ENCODE measurements at regions not wholly inside any gene's neighbourhood (a gene's known extent, or its start where the extent isn't known, plus 50 kb on each side); places are given as distances from the start of the nearest gene placed in this dataset.
"Not testable (repeated sequence)": the region's sequence is repeated elsewhere in the genome, so short reads cannot be mapped to it uniquely, and the experiment has no call there.

DNA sequence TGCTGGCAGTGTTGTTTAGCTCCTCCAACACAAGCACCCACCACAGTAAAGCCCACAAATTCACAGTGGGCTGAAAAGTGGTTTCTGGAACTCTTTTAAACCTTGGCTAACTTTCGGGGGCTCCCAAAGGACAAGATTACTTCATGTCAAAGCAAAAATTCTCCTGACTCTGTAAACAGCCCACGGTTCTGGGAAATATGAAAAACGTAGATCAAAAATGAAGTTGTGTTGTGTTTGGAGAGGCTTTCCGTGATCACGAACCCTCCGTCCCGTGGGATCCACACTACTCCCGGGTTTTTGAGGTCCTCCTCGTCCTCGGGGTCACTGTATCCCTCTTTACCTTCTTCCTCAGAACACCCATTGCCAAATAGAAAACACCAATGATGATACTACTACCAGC, 159.0 kb upstream of the RUNX1 start:
- DNase-seq = no peak

DNA sequence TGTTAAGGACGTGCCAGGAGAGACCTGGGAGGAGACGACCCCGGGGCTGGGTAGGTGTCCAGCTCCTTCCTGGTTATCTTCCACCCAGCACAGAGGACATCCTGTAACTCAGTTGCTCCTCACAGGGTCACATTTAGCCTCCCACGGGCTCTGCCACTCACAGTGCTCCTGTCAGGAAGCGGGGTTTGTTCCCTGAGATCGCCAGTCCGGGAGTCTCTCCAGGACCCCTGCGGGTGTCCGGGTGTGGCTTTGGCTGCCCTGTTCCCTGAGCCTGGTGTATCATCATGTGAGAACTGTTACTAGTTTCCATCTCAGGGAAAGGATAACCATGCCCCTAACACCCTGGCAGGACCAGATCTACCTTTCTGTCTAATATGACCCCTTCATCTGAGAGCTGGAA, 158.2 kb upstream of the RUNX1 start:
- DNase-seq = no peak

DNA sequence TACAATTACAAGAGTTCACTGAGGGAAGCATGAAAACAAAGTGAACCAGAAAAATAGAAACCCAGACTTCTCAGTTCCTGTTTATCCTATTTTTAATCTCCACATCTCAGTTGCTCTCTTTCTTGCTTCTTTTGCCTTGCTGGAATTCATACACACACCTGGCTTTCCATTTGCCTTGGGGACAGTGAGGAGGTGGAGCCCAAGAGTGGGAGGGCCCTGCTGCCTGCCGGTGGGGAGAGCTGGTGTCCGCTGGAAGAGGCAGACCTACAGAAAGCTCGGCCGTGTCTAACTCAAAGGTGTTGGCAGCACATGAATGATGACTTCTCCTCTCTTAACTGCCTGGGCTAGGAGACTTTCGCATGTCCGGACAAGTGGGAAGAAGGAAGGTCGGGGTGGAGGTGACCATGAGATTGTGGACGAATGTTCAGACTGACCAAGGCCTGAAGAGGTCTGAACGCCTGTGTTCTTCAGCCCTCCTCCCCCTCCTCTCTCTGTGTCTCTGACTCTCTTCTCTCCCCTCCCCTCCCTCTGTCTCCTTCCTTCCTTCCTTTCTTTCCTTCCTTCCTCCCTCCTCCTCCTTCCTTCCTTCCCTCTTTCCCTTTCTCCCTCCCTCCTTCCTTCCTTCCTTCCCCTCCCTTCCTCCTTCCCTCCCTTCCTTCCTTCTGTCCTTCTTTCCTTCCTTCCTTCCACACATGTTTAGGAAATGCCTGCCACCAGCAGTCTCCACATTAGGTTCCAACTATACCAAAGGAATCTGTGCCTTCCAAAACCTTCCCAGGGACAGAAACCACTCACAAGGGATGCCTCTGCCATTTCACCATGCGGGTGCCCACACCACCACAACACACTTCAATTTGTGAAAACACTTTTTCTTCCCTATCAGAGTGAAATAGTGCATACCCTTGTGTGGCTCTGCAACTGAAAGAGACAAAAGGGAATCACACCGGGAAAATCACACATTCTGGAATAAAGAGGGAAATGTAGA, 157.3 kb upstream of the RUNX1 start:
- no peak for DNase-seq

DNA sequence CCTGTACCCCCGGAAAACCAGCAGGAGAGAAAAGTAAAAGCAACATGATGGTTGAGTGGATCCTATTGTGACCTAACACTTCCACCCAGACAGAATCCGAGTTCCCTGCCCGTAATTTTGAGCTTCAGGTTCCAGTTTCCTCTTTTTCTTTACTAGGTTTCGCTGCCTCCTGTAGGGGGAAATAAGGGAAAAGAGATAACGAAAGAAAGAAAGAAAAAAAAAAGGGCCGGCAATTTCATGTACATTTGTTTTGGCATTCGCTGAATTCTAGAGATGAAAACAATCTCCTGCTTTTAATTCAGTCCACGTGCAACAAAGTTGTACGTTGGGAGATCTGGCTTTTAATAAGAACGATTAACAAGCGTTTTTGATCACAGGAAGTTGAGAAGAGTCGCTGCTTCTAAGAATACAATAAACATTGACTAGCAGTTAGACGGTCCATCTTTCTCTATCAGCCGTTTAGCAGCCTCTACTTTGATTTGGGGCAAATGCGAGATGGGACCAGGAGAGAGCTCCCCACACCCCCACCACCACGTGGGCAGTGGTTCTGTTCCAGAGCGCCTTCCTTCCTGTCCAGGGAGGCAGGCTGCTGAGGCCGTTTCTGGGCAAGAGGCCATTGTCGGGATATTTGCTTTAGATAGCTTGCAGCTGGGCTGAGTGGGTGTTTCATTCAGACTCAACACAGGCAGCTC, 155.9 kb upstream of the RUNX1 start:
- DNase-seq = no peak

DNA sequence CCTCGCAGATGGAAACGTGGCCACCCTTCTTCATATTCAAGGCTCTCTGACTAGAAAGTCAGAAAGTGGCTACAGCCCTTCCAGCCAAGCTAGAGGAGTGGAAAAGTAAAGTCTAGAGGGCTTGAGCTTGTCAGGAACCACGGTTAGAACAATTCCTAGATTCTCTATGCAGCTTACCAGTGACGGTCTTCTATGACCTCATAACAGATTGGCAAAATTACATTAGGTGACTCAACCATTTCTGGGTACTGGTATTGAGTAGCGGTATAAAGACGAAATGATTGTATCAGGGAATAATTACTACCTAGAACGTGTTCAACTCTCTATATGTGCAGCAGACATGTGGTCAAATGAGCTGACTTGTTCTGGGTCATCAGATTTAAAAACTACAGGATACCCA, 155.0 kb upstream of the RUNX1 start:
- DNase-seq = no peak

DNA sequence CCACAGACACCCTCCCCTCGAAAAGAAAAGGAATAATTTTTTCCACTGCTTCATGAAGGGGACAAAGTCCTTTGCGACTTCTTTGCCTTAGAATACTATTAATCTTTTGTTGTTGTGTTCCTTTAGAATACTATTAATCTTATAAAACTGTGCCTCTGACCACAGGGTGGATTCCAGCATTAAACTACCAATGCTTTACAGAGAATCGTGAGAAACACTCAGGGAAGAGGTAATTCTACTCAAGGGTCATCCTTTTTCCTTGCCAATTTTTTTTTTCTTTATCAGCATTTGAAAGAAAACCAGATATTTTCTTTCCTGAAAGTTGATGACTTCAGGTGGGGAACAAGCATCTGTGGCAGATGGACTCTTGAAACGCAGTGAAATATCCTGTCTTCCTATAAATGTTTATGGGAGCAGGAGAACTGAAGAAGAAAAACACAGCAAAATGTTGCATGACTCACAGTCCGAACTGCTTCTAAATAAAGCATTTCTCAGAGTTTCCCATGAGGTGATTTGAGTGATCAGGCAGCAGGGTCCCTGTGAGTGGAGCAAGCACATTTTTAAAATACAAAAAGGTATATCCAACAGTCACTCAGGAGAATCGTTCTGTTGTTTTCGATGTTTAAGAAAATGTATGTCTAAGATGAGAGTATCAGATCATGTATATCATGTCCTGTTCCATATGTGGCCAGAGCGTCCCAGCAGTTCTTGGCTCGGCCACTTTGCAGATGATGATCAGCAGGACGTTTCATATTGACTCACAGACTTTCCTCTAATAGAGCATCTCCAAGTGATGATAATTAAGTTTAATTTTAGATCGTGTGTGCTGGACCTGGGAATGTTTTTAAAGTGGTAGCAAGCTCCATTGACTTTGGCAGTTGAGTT, 154.2 kb upstream of the RUNX1 start:
- DNase-seq = no peak

DNA sequence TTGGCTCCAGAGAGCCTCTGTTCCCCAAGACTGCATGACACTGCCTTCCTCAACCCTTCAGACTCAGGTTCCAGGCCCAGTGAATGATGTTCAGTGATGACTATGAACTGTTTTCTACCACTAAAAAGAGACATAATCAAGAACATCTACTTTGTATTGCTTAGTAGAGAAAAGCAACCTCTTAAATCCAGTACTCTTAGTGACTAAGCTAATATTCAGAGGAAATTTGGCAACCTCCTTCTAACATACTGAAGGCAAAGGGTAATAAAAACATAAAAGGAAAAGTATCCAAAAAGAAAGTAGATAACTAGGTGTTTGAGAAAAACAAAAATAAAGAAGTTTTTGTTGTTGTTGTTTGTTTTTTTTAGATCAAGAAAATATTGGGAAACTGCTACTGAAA, 153.3 kb upstream of the RUNX1 start:
- no peak for DNase-seq

DNA sequence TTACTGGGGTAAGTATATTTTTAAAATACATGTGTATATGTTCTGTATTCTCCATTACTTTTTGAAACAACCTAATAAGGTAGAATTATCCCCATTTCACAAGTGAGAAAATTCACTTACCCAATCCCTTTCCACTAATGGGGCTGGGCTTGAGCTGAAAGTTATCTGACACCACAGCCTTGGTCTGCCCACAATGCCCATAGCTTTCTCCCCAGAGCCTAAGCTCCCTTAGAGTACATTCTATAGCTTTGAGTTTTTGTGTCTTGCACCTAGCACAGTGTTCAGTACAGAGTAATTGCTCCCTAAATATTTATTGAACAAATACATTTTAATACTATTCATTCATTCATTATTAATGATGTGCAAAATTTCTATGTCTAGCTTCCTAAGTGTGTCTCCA, 152.7 kb upstream of the RUNX1 start:
- no peak for DNase-seq

DNA sequence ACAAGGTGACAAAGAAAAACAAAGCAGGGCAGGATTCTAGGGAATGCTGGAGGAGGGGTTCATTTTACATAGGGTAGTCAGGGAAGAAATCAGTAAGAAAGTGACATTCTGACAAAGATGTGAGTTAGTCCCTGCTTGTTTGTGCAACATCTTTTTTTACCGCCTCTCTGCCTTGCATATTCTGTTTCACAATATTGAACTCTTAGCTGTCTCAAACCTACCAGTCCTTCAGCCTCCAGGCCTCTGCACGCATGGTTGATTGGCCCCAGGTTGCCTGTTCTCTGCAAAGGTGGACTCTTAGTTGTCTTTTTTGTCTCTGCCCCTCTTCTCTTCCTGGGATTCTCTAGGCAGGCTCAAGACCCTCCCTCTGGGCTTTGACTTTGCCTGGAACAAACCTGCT, 152.2 kb upstream of the RUNX1 start:
- DNase-seq = no peak

DNA sequence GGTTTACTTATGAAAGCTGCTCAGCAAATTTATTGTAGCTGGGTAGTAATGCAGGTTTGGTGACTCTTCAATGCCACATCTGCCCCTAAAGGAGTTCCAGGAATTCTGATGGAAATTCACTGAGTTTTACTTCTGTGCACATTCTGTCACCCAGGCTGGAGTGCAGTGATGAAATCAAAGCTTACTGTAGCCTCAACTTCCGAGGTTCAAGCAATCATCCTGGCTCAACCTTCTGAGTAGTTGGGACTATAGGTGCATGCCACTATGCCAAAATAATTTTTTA, 150.6 kb upstream of the RUNX1 start:
- no peak for DNase-seq

DNA sequence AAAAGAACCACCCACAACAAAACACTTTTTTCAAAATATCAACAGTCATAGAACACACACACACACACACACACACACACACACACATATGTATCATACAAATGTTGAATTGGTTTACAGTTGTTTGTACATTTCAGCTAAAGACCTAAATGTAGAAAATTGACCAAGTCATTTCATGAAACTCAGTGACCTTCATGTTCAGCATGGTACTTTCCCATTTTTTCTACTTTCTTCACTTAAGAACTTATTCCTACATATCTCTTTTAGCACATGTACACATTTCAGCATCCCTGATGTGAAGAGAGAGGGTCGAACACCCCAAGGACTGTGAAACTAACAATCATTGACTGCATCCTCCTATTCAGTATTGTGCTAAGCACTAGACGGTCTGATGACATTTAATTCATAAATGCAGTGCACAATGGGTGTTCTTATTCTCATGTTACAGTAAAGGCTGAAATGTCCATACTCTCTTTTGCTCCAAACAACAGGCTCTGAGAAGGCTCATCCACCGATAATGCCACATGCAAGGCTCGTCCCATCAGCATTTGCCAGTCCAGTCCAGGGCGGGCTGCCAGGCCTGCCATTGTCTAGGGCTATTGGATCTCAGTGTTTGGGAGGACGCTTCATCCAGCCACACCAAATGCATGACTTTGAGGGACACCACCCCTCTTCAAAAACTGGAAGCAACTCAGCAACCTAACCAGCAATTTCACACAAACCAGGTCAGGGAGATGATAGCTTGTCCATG, 150.1 kb upstream of the RUNX1 start:
- no peak for DNase-seq

DNA sequence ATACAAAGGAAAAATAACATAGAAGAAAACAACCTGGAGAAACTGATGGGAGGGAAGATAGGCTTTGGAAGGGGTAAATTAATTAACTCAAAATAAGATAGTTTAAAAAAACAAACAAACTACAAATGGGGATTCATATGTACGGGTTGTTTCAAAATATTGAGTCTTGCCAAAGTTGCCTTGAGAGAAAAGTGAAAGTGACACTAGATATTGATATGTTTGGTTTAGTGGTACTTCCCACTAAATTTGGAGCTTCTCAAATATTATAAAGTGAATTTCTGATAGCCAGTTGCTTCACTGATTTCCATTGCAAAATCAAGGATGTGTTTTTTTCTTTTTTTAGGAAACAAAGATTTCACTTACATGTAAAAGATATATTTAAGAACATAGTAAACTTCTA, 149.5 kb upstream of the RUNX1 start:
- no peak for DNase-seq

DNA sequence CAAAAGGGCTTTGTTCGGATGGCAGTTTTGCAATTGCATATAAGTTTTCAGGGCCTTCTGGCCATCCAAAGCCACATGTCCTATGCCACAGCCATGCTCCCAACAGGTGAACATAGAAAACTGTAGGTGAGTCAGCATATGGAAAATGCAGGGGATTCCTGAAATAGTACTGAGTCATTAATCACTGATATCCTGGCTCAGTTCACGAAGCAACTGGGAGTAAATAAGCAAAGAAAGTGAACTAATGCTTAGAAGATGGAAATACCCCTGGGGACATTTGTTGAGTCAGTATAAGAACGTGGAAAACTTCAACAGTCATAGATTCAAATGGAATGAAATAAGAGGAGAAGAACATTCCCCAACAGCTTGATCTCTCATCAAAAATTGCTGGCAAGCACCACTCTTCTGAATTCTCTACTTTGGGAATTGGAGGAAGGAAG, 148.9 kb upstream of the RUNX1 start:
- no peak for DNase-seq

DNA sequence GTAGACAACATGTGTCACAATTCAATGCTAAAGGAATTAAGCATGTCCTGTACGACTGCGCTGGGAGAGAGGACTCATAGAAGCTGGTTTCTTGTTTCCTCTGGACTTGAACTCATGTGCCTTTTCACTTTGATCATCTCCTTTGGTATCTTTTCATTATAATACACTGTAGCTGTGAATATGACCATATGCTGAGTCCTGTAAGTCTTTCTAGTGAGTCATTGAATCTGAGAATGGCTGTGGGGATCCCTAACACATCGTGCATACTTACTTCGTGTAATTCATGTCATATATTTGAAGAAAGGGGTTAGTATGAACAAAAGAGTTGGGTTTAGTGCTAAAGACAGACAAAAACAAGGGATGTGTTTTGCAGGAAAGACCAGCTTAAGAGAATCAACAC, 148.1 kb upstream of the RUNX1 start:
- no peak for DNase-seq

DNA sequence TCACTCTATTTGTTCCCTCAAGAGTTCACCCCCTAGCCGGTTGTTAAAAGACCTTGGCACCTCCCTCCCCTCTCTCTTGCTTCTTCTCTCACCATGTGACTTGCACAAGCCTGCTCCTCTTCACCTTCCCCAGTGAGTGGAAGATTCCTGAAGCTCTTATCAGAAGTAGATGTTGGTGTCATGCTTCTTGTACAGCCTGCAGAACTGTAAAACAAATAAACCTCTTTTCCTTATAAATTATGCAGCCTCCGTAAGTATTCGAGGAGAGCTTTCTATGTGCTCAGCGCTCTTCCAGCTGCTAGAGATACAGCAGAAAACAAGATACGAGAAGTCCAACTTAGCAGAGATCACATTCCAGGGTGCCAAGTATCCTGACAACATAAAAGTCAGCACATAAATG, 147.0 kb upstream of the RUNX1 start:
- DNase-seq = no peak

DNA sequence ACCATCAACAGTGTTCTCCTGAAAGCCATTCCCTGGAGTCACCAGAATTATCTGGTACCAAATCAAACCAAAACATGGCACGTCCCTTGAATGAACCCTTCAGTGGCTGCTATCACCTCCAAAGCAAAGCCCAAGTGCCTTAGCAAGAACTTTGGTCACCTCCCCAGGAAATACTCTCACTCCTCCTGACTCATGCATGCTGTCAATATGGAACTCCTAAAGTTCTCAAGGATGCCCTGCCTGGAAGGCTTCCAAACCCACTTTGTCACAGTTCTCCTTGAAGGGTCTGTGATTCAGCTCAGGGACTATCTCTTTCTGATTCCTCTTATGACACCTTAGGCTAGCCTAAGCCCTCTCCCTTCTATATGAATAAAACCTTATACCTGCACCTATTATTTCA, 146.1 kb upstream of the RUNX1 start:
- DNase-seq = no peak

DNA sequence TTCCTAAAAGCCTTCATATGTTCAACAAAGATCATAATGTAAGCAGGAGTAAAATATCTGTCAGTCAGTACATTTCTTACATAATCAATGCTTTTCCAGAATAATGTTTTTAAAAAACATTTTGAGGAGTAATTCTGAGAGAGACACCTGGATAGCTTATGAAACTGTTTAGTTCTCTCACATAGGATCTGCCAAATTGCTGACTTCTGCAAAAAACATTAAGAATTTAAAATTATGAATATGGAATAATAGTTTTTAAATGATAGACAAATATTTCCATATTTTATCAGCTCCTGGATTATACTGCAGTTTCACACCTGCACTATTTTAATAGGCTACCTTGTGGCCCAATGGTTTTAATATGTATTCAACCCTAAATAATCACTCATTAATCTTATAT, 142.7 kb upstream of the RUNX1 start:
- no peak for DNase-seq

DNA sequence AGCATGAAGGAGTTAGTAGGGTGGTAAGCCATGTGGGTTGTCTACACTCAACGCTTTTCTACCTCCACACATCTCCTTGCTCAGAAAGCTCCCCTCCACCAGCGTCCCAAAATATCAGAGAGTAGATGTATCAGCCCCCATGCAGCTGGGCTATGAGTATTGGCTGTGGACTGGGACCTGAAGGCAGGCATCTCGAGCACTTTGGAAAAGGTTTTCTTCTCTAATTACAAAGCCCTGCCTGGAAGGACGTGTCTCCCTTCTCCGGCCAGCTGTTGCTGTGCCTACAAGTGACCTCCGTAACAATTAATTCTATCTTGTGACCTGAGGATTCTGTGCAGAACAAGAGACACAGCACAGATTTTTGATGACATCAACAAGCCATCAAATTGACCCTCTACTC, 142.0 kb upstream of the RUNX1 start:
- DNase-seq = no peak

DNA sequence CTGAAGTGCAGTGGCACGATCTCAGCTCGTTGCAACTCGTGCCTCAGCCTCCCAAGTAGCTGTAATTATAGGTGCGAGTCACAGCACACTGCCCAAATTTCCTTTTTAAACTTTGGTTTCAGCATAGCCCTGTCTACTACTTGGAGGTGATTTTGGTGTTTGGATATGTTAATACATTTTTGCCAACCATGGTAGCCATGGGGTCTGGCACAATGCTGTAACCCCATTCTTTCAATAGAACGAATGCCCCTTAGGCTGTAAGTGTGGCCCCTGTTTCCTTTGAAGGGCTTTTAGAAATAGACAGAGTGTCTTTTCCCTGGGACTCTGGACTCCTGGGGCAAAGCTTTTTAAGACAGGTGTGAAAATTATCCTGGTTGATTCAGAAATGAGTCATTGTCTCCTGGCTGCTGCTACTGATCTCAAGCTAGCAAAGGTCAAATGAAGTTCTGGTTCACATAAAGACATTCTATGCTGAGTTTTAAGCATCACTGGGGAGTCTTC, 141.1 kb upstream of the RUNX1 start:
- DNase-seq = no peak

DNA sequence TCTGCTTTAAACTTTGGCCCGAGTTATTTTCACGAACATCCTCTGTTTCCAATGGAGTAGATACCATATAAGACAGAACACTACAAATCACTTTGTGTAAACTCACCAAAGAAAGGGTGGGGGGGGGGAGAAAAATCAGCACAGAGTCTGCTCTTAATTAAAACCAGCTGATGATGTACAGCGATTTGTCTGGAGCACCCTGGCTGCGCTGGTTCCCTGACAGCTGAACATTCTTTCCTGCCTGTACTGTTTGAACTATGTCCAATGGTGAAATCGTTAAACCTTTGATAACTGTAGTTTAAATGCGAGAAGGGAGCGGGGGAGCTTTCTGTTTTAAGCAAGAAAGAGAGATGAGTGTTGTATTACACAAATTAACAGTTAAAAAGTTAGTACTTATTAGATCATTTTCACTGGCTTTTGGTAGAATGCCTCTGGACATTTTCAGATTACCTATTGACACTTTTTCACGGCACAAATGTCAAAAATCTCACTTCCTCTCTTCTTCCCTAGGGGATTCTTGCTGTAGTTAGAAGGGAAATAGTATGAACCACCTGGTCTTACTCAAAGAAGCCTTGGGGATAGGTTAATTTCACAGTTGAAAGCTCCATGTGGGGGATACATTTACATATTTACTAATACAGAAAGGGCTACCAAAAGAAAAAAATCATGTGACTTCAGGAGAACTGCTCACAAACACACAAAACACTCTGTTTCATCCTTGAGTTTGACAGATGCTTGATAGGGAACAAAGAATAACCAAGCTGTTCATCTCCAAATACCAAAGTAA, 140.2 kb upstream of the RUNX1 start:
- no peak for DNase-seq

DNA sequence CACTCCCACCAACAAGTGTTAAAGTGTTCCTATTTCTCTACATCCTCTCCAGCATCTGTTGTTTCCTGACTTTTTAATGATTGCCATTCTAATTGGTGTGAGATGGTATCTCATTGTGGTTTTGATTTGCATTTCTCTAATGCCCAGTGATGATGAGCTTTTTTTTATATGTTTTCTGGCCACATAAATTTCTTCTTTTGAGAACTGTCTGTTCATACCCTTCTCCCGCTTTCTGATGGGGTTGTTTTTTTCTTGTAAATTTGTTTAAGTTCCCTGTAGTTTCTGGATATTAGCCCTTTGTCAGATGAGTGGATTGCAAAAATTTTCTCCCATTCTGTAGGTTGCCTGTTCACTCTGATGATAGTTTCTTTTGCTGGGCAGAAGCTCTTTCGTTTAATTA, 134.3 kb upstream of the RUNX1 start:
- DNase-seq = not testable (repeated sequence)
